ENCODE measurements at regions not wholly inside any gene's neighbourhood (a gene's known extent, or its start where the extent isn't known, plus 50 kb on each side); places are given as distances from the start of the nearest gene placed in this dataset.
A peak's percentile ranks its signal among the peaks of the same experiment; 100 is the strongest.

- TF ChIP-seq CTCF (IDR thresholded peaks at IDR 0.05; ENCODE audit: low read depth, low read length, missing control alignments): no peak
- no peak overlapping the region for H3K4me3 ChIP-seq (replicated peaks; ENCODE audit: low read depth, low read length)
- no peak for DNase-seq (ENCODE audit: extremely low read depth, low read depth)
These were observed 867.8 kb upstream of the ADGRL4 start for GRCh38 chr1:79874289-79874688.

DNA sequence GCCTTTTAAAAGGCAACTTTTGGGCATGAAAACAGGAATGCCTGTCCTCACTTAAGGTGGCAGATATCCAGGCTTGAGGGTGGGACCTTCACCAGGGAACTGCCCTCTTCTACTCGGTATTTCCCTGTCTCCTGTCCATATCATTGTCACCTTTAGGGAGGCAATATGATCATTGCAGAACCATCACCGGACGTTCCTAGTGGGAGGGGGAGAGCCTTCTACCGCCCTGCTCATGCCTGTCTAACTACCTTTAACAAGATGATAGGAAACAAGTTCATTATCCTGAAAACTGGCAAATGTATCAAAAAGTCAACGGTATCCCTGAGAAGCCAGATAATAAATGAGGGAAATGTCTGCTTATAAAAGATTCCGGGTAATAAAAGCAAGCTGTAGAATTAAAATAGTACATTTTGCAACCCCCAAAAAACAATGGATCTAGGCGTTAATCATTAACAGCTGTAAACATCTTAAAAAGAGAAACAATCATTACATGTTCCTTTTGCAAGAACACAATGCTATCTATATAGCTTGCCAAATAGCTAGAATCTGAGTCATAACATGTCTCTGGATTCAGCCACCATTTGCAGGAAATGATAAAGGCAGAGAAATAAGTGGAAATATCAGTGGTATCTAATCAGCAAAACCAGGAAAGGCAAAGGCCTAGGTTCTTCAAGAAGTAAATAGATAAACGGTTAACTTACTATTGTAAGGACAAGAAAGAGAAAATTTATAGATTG, 852.9 kb upstream of the ADGRL4 start:
- no peak for TF ChIP-seq CTCF (IDR thresholded peaks at IDR 0.05; ENCODE audit: low read depth, low read length, missing control alignments)
- DNase-seq (ENCODE audit: extremely low read depth, low read depth): peak; percentile 61

DNA sequence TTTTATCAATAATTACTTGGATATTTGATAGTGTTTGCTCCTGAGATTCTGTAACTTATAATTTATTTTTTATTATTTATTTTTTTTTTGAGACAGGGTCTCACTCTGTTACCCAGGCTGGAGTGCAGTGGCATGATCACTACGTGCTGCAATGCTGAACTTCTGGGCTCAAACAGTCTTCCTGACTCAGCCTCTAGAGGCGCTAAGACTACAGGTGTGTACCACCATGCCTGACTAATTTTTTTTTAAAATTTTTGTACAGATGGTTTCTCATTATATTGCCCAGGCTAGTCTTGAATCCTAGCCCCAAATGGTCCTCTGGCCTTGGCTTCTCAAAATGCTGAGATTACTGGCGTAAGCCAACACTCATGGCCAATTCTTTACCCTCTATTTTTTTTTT, 845.5 kb upstream of the ADGRL4 start:
- no peak for DNase-seq (ENCODE audit: extremely low read depth, low read depth)
- H3K4me3 ChIP-seq (replicated peaks; ENCODE audit: low read depth, low read length): no peak overlapping the region
- TF ChIP-seq CTCF (IDR thresholded peaks at IDR 0.05; ENCODE audit: low read depth, low read length, missing control alignments): peak; percentile 33

More for the DNA sequence above, 852.9 kb upstream of the ADGRL4 start:
- no peak overlapping the region for H3K4me3 ChIP-seq (replicated peaks; ENCODE audit: low read depth, low read length)

GRCh38 chr1:79849388-79849787, 842.9 kb upstream of the ADGRL4 start:
- no peak for DNase-seq (ENCODE audit: extremely low read depth, low read depth)
- H3K4me3 ChIP-seq (replicated peaks; ENCODE audit: low read depth, low read length): no peak overlapping the region

DNA sequence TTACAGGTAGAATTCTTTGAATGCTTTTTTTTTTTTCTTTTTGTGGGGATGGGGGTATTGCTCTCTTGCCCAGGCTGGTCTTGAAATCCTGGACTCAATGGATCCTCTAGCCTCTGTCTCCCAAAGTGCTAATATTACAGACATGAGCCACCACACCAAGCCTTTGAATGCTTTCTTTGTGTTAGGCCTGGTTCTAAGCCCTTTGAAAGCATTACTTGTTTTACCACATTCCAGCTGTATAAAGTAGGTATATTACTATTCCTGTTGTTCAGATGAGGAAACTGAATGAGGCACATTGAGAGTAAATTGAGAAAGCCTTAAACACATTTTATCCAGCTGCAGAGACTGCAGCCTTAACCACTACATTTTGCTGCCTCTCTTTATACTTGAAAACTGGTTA, 841.8 kb upstream of the ADGRL4 start:
- no peak overlapping the region for H3K4me3 ChIP-seq (replicated peaks; ENCODE audit: low read depth, low read length)
- DNase-seq (ENCODE audit: extremely low read depth, low read depth): no peak
- no peak for TF ChIP-seq CTCF (IDR thresholded peaks at IDR 0.05; ENCODE audit: low read depth, low read length, missing control alignments)

More at GRCh38 chr1:79849388-79849787, 842.9 kb upstream of the ADGRL4 start:
- TF ChIP-seq CTCF (IDR thresholded peaks at IDR 0.05; ENCODE audit: low read depth, low read length, missing control alignments): no peak

GRCh38 chr1:79847700-79848099, 841.2 kb upstream of the ADGRL4 start:
- no peak for DNase-seq (ENCODE audit: extremely low read depth, low read depth)
- H3K4me3 ChIP-seq (replicated peaks; ENCODE audit: low read depth, low read length): no peak overlapping the region
- no peak for TF ChIP-seq CTCF (IDR thresholded peaks at IDR 0.05; ENCODE audit: low read depth, low read length, missing control alignments)

- no peak for TF ChIP-seq CTCF (IDR thresholded peaks at IDR 0.05; ENCODE audit: low read depth, low read length, missing control alignments)
- DNase-seq (ENCODE audit: extremely low read depth, low read depth): no peak
- no peak overlapping the region for H3K4me3 ChIP-seq (replicated peaks; ENCODE audit: low read depth, low read length)
These were observed 839.4 kb upstream of the ADGRL4 start for GRCh38 chr1:79845936-79846335.
